Central memory CD8-positive, alpha-beta T cell (primary cell): ENCODE measurements at regions not wholly inside any gene's neighbourhood (a gene's known extent, or its start where the extent isn't known, plus 50 kb on each side); places are given as distances from the start of the nearest gene placed in this dataset.
"Not testable (repeated sequence)": the region's sequence is repeated elsewhere in the genome, so short reads cannot be mapped to it uniquely, and the experiment has no call there.

ENCODE experiments used
- ATAC-seq: fragments of 150-1000 bp; cut with Tn5 transposase; replicated peaks from 2 replicates; pipeline ENCODE4 v1.10.0; 2022; ENCODE audit warnings: mild to moderate bottlenecking, moderate FRiP score, moderate number of reproducible peaks; ENCODE audit not compliant: poor library complexity, severe bottlenecking; ENCODE audit errors: extremely low read depth
- DNase-seq, 2 donors: peaks; one replicate each; pipeline ENCODE4 v3.0.0; 2021; ENCODE audit warnings: low spot score in 2 of 2
- H3K27ac Mint-ChIP-seq: one replicate; pipeline ENCODE4 v1.8.0; 2022; ENCODE audit warnings: low read depth, mild to moderate bottlenecking, moderate library complexity, mixed read lengths
- H3K27me3 Mint-ChIP-seq: one replicate; pipeline ENCODE4 v1.8.0; 2022; ENCODE audit warnings: mixed read lengths
- H3K36me3 Mint-ChIP-seq: one replicate; pipeline ENCODE4 v1.8.0; 2022; ENCODE audit warnings: mild to moderate bottlenecking, moderate library complexity, mixed read lengths; ENCODE audit not compliant: insufficient read depth
- H3K4me1 Mint-ChIP-seq: one replicate; pipeline ENCODE4 v1.8.0; 2022; ENCODE audit warnings: mixed read lengths
- H3K4me3 Mint-ChIP-seq: one replicate; pipeline ENCODE4 v1.8.0; 2022; ENCODE audit warnings: mild to moderate bottlenecking, moderate library complexity, mixed read lengths
- H3K9me3 Mint-ChIP-seq: one replicate; pipeline ENCODE4 v1.8.0; 2022; ENCODE audit warnings: mixed read lengths

GRCh38 chr5:114734238-114734637 is 372.4 kb downstream of the KCNN2 start:
- no peaks in the 10 kb centered on the region for H3K4me1 Mint-ChIP-seq
- no peaks in the 10 kb centered on the region for H3K27me3 Mint-ChIP-seq
- no peak for ATAC-seq
- DNase-seq: no peak
- H3K4me3 Mint-ChIP-seq: no peak overlapping the region
- peaks cover 25% of the 10 kb centered on the region for H3K9me3 Mint-ChIP-seq
- H3K27ac Mint-ChIP-seq: no peak overlapping the region
- H3K36me3 Mint-ChIP-seq: no peaks in the 10 kb centered on the region

GRCh38 chr5:114729986-114730385 is 368.1 kb downstream of the KCNN2 start:
- ATAC-seq: no peak
- Mint-ChIP-seq H3K9me3 (peaks cover 30% of the 10 kb centered on the region), H3K4me1 (no peaks in the 10 kb centered on the region), H3K27ac (no peak overlapping the region), H3K4me3 (no peak overlapping the region), H3K27me3 (no peaks in the 10 kb centered on the region), H3K36me3 (no peaks in the 10 kb centered on the region)
- no peak for DNase-seq

- Mint-ChIP-seq H3K9me3 (peaks cover 30% of the 10 kb centered on the region), H3K27ac (no peak overlapping the region), H3K36me3 (peaks cover 2% of the 10 kb centered on the region), H3K4me1 (no peaks in the 10 kb centered on the region), H3K4me3 (no peak overlapping the region), H3K27me3 (no peaks in the 10 kb centered on the region)
- DNase-seq: no peak
- ATAC-seq: no peak
Measured at GRCh38 chr5:114727358-114727757, 365.5 kb downstream of the KCNN2 start.

GRCh38 chr5:114726131-114726530 is 364.3 kb downstream of the KCNN2 start:
- no peaks in the 10 kb centered on the region for H3K27me3 Mint-ChIP-seq
- ATAC-seq (no peak), DNase-seq (no peak)
- no peak overlapping the region for H3K27ac Mint-ChIP-seq
- H3K4me1 Mint-ChIP-seq: no peaks in the 10 kb centered on the region
- H3K4me3 Mint-ChIP-seq: no peak overlapping the region
- H3K36me3 Mint-ChIP-seq: peaks cover 2% of the 10 kb centered on the region
- H3K9me3 Mint-ChIP-seq: peaks cover 27% of the 10 kb centered on the region

- no peaks in the 10 kb centered on the region for H3K4me1 Mint-ChIP-seq
- ATAC-seq: no peak
- H3K9me3 Mint-ChIP-seq: peaks cover 11% of the 10 kb centered on the region
- no peak overlapping the region for H3K27ac Mint-ChIP-seq
- peaks cover 2% of the 10 kb centered on the region for H3K36me3 Mint-ChIP-seq
- no peaks in the 10 kb centered on the region for H3K27me3 Mint-ChIP-seq
- no peak overlapping the region for H3K4me3 Mint-ChIP-seq
- no peak for DNase-seq
Measured at GRCh38 chr5:114719268-114719667, 357.4 kb downstream of the KCNN2 start.

- DNase-seq: no peak
- Mint-ChIP-seq H3K36me3 (no peaks in the 10 kb centered on the region), H3K27me3 (no peaks in the 10 kb centered on the region), H3K4me3 (no peak overlapping the region), H3K27ac (no peak overlapping the region), H3K4me1 (no peaks in the 10 kb centered on the region), H3K9me3 (peaks cover 11% of the 10 kb centered on the region)
- ATAC-seq: no peak
Measured at GRCh38 chr5:114716955-114717354, 355.1 kb downstream of the KCNN2 start.

GRCh38 chr5:114704225-114704893 is 342.5 kb downstream of the KCNN2 start:
- not testable (repeated sequence) for DNase-seq, H3K27me3 Mint-ChIP-seq, H3K4me1 Mint-ChIP-seq, H3K9me3 Mint-ChIP-seq, H3K27ac Mint-ChIP-seq, H3K36me3 Mint-ChIP-seq, ATAC-seq, H3K4me3 Mint-ChIP-seq

GRCh38 chr5:114702731-114703130 is 340.9 kb downstream of the KCNN2 start:
- Mint-ChIP-seq H3K9me3 (no peaks in the 10 kb centered on the region), H3K4me1 (no peaks in the 10 kb centered on the region), H3K27me3 (no peaks in the 10 kb centered on the region), H3K4me3 (no peak overlapping the region), H3K36me3 (no peaks in the 10 kb centered on the region), H3K27ac (no peak overlapping the region)
- ATAC-seq (no peak), DNase-seq (no peak)

GRCh38 chr5:114702136-114702535 is 340.3 kb downstream of the KCNN2 start:
- H3K9me3 Mint-ChIP-seq: no peaks in the 10 kb centered on the region
- H3K27me3 Mint-ChIP-seq: no peaks in the 10 kb centered on the region
- no peak for DNase-seq
- no peaks in the 10 kb centered on the region for H3K36me3 Mint-ChIP-seq
- no peak for ATAC-seq
- no peak overlapping the region for H3K4me3 Mint-ChIP-seq
- H3K4me1 Mint-ChIP-seq: no peaks in the 10 kb centered on the region
- H3K27ac Mint-ChIP-seq: no peak overlapping the region

GRCh38 chr5:114700823-114701222 is 339.0 kb downstream of the KCNN2 start:
- no peak for DNase-seq
- Mint-ChIP-seq H3K9me3 (no peaks in the 10 kb centered on the region), H3K27ac (no peak overlapping the region), H3K4me3 (no peak overlapping the region), H3K27me3 (no peaks in the 10 kb centered on the region), H3K36me3 (no peaks in the 10 kb centered on the region), H3K4me1 (no peaks in the 10 kb centered on the region)
- ATAC-seq: no peak

GRCh38 chr5:114695292-114695904 is 333.5 kb downstream of the KCNN2 start:
- no peak for DNase-seq
- Mint-ChIP-seq H3K9me3 (peaks cover 6% of the 10 kb centered on the region), H3K36me3 (no peaks in the 10 kb centered on the region), H3K4me3 (no peak overlapping the region), H3K27ac (no peak overlapping the region), H3K27me3 (no peaks in the 10 kb centered on the region), H3K4me1 (no peaks in the 10 kb centered on the region)
- no peak for ATAC-seq

- ATAC-seq: no peak
- Mint-ChIP-seq H3K9me3 (peaks cover 5% of the 10 kb centered on the region), H3K4me3 (no peak overlapping the region), H3K4me1 (no peaks in the 10 kb centered on the region), H3K27me3 (no peaks in the 10 kb centered on the region), H3K36me3 (no peaks in the 10 kb centered on the region), H3K27ac (no peak overlapping the region)
- DNase-seq: no peak
Measured at GRCh38 chr5:114686356-114686755, 324.5 kb downstream of the KCNN2 start.

- H3K9me3 Mint-ChIP-seq: no peaks in the 10 kb centered on the region
- DNase-seq (no peak), ATAC-seq (no peak)
- H3K27me3 Mint-ChIP-seq: no peaks in the 10 kb centered on the region
- no peak overlapping the region for H3K27ac Mint-ChIP-seq
- H3K36me3 Mint-ChIP-seq: no peaks in the 10 kb centered on the region
- no peaks in the 10 kb centered on the region for H3K4me1 Mint-ChIP-seq
- no peak overlapping the region for H3K4me3 Mint-ChIP-seq
Measured at GRCh38 chr5:114678778-114679177, 316.9 kb downstream of the KCNN2 start.
